Astrocyte (in vitro differentiated cells and primary cell): ENCODE measurements at regions not wholly inside any gene's neighbourhood (a gene's known extent, or its start where the extent isn't known, plus 50 kb on each side); places are given as distances from the start of the nearest gene placed in this dataset.

Experiments
- CTCF ChIP-seq: IDR thresholded peaks from 2 replicates; pipeline ENCODE4 v1.5.1; 2011; ENCODE audit warnings: low read depth, mild to moderate bottlenecking, inconsistent platforms, low read length, moderate library complexity; ENCODE audit not compliant: insufficient read depth
- EZH2 ChIP-seq: IDR thresholded peaks from 2 replicates; pipeline ENCODE4 v1.6.1; 2012; ENCODE audit warnings: mild to moderate bottlenecking, low read length, inconsistent platforms; ENCODE audit not compliant: insufficient read depth

GRCh38 chr4:19158107-19158809, 1093.4 kb upstream of the SLIT2 start:
- TF ChIP-seq CTCF (no peak), EZH2 (no peak)
